ENCODE measurements at regions not wholly inside any gene's neighbourhood (a gene's known extent, or its start where the extent isn't known, plus 50 kb on each side); places are given as distances from the start of the nearest gene placed in this dataset.
A peak's percentile ranks its signal among the peaks of the same experiment; 100 is the strongest.

GRCh38 chr4:130432289-130432688, 1336.3 kb downstream of the C4orf33 start:
- Histone ChIP-seq H3K4me3 (ENCODE audit: low read depth, low read length) (no peak overlapping the region), H3K36me3 (ENCODE audit: control insufficient read depth, insufficient read depth, low read length) (no peaks in the 10 kb centered on the region), H3K27me3 (ENCODE audit: control insufficient read depth, insufficient read depth, low read length) (no peaks in the 10 kb centered on the region)
- DNase-seq (ENCODE audit: low read depth) = no peak
- TF ChIP-seq, protein P1, sequence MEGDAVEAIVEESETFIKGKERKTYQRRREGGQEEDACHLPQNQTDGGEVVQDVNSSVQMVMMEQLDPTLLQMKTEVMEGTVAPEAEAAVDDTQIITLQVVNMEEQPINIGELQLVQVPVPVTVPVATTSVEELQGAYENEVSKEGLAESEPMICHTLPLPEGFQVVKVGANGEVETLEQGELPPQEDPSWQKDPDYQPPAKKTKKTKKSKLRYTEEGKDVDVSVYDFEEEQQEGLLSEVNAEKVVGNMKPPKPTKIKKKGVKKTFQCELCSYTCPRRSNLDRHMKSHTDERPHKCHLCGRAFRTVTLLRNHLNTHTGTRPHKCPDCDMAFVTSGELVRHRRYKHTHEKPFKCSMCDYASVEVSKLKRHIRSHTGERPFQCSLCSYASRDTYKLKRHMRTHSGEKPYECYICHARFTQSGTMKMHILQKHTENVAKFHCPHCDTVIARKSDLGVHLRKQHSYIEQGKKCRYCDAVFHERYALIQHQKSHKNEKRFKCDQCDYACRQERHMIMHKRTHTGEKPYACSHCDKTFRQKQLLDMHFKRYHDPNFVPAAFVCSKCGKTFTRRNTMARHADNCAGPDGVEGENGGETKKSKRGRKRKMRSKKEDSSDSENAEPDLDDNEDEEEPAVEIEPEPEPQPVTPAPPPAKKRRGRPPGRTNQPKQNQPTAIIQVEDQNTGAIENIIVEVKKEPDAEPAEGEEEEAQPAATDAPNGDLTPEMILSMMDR (IDR thresholded peaks at IDR 0.05; ENCODE audit: insufficient read depth, low read length, poor library complexity, severe bottlenecking) = no peak

GRCh38 chr4:130449741-130450140, 1353.8 kb downstream of the C4orf33 start:
- Histone ChIP-seq H3K4me3 (ENCODE audit: low read depth, low read length) (no peak overlapping the region), H3K27me3 (ENCODE audit: control insufficient read depth, insufficient read depth, low read length) (no peaks in the 10 kb centered on the region), H3K36me3 (ENCODE audit: control insufficient read depth, insufficient read depth, low read length) (no peaks in the 10 kb centered on the region)
- DNase-seq (ENCODE audit: low read depth) = no peak
- TF ChIP-seq, protein P1 (IDR thresholded peaks at IDR 0.05; ENCODE audit: insufficient read depth, low read length, poor library complexity, severe bottlenecking) = no peak

DNA sequence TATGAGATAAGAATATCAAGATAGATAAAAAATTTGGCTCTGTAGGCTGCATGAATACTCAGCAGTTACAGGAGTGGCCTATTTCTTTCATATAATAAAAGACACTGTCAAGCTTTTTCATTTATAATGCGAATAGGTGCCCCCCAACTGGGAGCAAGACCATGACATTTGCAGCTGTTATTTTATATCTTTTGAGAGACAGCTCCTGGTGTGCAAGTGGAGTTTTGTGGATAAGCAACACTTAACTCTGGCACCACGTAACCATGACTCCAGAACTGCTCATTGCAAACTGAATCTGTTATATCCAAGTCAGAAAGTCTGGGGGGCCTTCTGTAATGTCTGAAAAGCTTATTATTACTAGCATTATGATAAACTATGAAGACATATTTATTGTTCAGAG, 1372.4 kb downstream of the C4orf33 start:
- DNase-seq (ENCODE audit: low read depth) = no peak

GRCh38 chr4:130478406-130478805, 1382.5 kb downstream of the C4orf33 start:
- TF ChIP-seq, protein P1 (IDR thresholded peaks at IDR 0.05; ENCODE audit: insufficient read depth, low read length, poor library complexity, severe bottlenecking) = no peak
- Histone ChIP-seq H3K27me3 (ENCODE audit: control insufficient read depth, insufficient read depth, low read length) (no peaks in the 10 kb centered on the region), H3K4me3 (ENCODE audit: low read depth, low read length) (no peak overlapping the region), H3K36me3 (ENCODE audit: control insufficient read depth, insufficient read depth, low read length) (no peaks in the 10 kb centered on the region)
- DNase-seq (ENCODE audit: low read depth) = peak; percentile 56

More for the DNA sequence above, 1372.4 kb downstream of the C4orf33 start:
- Histone ChIP-seq H3K27me3 (ENCODE audit: control insufficient read depth, insufficient read depth, low read length) (no peaks in the 10 kb centered on the region), H3K4me3 (ENCODE audit: low read depth, low read length) (no peak overlapping the region), H3K36me3 (ENCODE audit: control insufficient read depth, insufficient read depth, low read length) (no peaks in the 10 kb centered on the region)
- TF ChIP-seq, protein P1 (IDR thresholded peaks at IDR 0.05; ENCODE audit: insufficient read depth, low read length, poor library complexity, severe bottlenecking) = no peak

DNA sequence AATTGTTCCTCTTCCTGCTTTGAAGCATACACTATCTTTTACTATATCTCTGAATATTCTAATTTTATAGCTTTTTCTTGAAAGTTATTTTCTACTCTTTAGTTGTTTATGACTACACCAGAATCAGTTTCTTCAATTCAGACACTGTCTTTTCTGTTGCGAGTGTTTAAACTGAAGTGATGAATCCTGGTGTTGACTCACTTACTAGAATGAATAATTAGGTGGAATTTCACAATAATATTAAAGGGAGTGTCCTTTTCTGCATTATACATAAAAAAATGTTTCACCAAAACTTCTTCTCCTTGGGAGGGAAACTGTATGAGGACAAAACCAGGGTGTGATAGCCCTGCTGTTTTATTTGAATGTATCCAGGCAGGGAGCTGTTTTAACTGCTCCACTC, 1383.1 kb downstream of the C4orf33 start:
- no peak for DNase-seq (ENCODE audit: low read depth)
- Histone ChIP-seq H3K4me3 (ENCODE audit: low read depth, low read length) (no peak overlapping the region), H3K27me3 (ENCODE audit: control insufficient read depth, insufficient read depth, low read length) (no peaks in the 10 kb centered on the region), H3K36me3 (ENCODE audit: control insufficient read depth, insufficient read depth, low read length) (no peaks in the 10 kb centered on the region)
- TF ChIP-seq, protein P1 (IDR thresholded peaks at IDR 0.05; ENCODE audit: insufficient read depth, low read length, poor library complexity, severe bottlenecking) = no peak

DNA sequence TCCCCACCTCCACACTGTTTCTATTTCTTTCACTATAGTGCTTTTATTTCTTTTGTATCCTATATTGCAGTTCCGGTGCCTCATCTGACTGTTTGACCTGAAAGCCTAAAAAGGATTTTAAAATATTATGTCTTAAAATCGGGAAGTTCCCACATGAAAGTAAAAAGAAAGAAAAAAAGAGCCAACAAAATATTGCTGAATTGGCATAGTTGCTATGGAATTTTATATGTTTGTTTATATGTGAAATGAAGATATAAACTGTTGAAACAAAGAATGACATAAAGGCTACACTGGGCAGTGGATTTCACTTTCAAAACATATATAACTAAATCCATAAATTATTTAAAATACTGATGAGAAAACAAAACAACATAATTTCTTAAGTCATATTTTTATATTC, 1383.7 kb downstream of the C4orf33 start:
- Histone ChIP-seq H3K27me3 (ENCODE audit: control insufficient read depth, insufficient read depth, low read length) (no peaks in the 10 kb centered on the region), H3K36me3 (ENCODE audit: control insufficient read depth, insufficient read depth, low read length) (no peaks in the 10 kb centered on the region), H3K4me3 (ENCODE audit: low read depth, low read length) (no peak overlapping the region)
- TF ChIP-seq, protein P1 (IDR thresholded peaks at IDR 0.05; ENCODE audit: insufficient read depth, low read length, poor library complexity, severe bottlenecking) = no peak
- no peak for DNase-seq (ENCODE audit: low read depth)
